ENCODE measurements at regions not wholly inside any gene's neighbourhood (a gene's known extent, or its start where the extent isn't known, plus 50 kb on each side); places are given as distances from the start of the nearest gene placed in this dataset.

- Histone ChIP-seq H3K27me3 (replicated peaks; ENCODE audit: control insufficient read depth, insufficient read depth, low read length) (no peaks in the 10 kb centered on the region), H3K4me3 (ENCODE audit: low read depth, low read length) (no peak overlapping the region), H3K36me3 (ENCODE audit: control insufficient read depth, insufficient read depth, low read length) (no peaks in the 10 kb centered on the region), H3K9me3 (no peaks in the 10 kb centered on the region), H3K4me1 (no peaks in the 10 kb centered on the region)
- no peak overlapping the region for H3K27ac Mint-ChIP-seq (ENCODE audit: unreplicated experiment)
- ChIA-PET POLR2A (no interaction called here), CTCF (no interaction called here)
- no peak overlapping the region for H3K4me3 Mint-ChIP-seq (ENCODE audit: unreplicated experiment)
- peaks cover 23% of the 10 kb centered on the region for H3K27me3 Mint-ChIP-seq (ENCODE audit: insufficient read depth, unreplicated experiment)
- intact Hi-C loops (cut with micrococcal nuclease; ENCODE audit: unreplicated experiment): no loop called here
- DNase-seq: no peak
- no peak for TF ChIP-seq CTCF (IDR thresholded peaks at IDR 0.05; ENCODE audit: insufficient read depth in 1 of 2, low read depth in 1 of 2, low read length in 1 of 2, severe bottlenecking in 1 of 2, unreplicated experiment in 1 of 2)
- H3K4me1 Mint-ChIP-seq (ENCODE audit: low read depth, unreplicated experiment): no peaks in the 10 kb centered on the region
- BruUV-seq (replicated peaks): no TSS peak
- no peaks in the 10 kb centered on the region for H3K9me3 Mint-ChIP-seq (ENCODE audit: unreplicated experiment)
- H3K36me3 Mint-ChIP-seq (ENCODE audit: insufficient read depth, unreplicated experiment): no peaks in the 10 kb centered on the region
These were observed 670.3 kb upstream of the HS6ST1 start for GRCh38 chr2:128988967-128989366.

- H3K27me3 Mint-ChIP-seq (ENCODE audit: insufficient read depth, unreplicated experiment): peaks cover 31% of the 10 kb centered on the region
- Histone ChIP-seq H3K4me1 (no peaks in the 10 kb centered on the region), H3K36me3 (ENCODE audit: control insufficient read depth, insufficient read depth, low read length) (no peaks in the 10 kb centered on the region), H3K27me3 (replicated peaks; ENCODE audit: control insufficient read depth, insufficient read depth, low read length) (no peaks in the 10 kb centered on the region), H3K4me3 (ENCODE audit: low read depth, low read length) (no peak overlapping the region), H3K9me3 (no peaks in the 10 kb centered on the region)
- no peak overlapping the region for H3K4me3 Mint-ChIP-seq (ENCODE audit: unreplicated experiment)
- no peak for DNase-seq
- POLR2A ChIA-PET: no interaction called here
- CTCF ChIA-PET: no interaction called here
- H3K27ac Mint-ChIP-seq (ENCODE audit: unreplicated experiment): no peak overlapping the region
- intact Hi-C loops (cut with micrococcal nuclease; ENCODE audit: unreplicated experiment): no loop called here
- H3K4me1 Mint-ChIP-seq (ENCODE audit: low read depth, unreplicated experiment): no peaks in the 10 kb centered on the region
- no peaks in the 10 kb centered on the region for H3K36me3 Mint-ChIP-seq (ENCODE audit: insufficient read depth, unreplicated experiment)
- BruUV-seq (replicated peaks): no TSS peak
- no peak for TF ChIP-seq CTCF (IDR thresholded peaks at IDR 0.05; ENCODE audit: insufficient read depth in 1 of 2, low read depth in 1 of 2, low read length in 1 of 2, severe bottlenecking in 1 of 2, unreplicated experiment in 1 of 2)
- no peaks in the 10 kb centered on the region for H3K9me3 Mint-ChIP-seq (ENCODE audit: unreplicated experiment)
These were observed 676.4 kb upstream of the HS6ST1 start for GRCh38 chr2:128995086-128995485.

DNA sequence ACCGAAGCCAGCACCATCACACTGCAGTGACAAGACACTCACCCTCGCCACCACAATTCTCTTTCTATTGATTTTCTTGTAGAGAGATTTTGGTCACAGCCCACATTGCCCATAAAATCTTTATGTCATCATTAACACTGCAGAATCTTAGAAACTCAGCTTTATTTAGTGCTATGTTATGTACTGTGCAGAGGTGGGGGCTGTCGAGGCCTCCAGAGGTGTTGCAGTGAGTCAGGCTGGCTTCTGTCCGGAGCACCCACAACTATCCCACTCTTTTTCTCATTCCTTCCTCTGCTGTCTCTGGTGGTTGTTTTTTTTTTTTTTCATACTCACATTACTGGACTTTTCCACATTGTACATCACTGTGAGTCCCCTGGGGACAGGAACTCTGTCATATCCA is 677.4 kb upstream of the HS6ST1 start:
- H3K27me3 Mint-ChIP-seq (ENCODE audit: insufficient read depth, unreplicated experiment): peaks cover 29% of the 10 kb centered on the region
- Histone ChIP-seq H3K4me1 (no peaks in the 10 kb centered on the region), H3K9me3 (no peaks in the 10 kb centered on the region), H3K4me3 (ENCODE audit: low read depth, low read length) (no peak overlapping the region), H3K27me3 (replicated peaks; ENCODE audit: control insufficient read depth, insufficient read depth, low read length) (no peaks in the 10 kb centered on the region), H3K36me3 (ENCODE audit: control insufficient read depth, insufficient read depth, low read length) (no peaks in the 10 kb centered on the region)
- intact Hi-C loops (cut with micrococcal nuclease; ENCODE audit: unreplicated experiment): no loop called here
- no peaks in the 10 kb centered on the region for H3K4me1 Mint-ChIP-seq (ENCODE audit: low read depth, unreplicated experiment)
- H3K9me3 Mint-ChIP-seq (ENCODE audit: unreplicated experiment): no peaks in the 10 kb centered on the region
- POLR2A ChIA-PET: no interaction called here
- H3K4me3 Mint-ChIP-seq (ENCODE audit: unreplicated experiment): no peak overlapping the region
- H3K27ac Mint-ChIP-seq (ENCODE audit: unreplicated experiment): no peak overlapping the region
- CTCF ChIA-PET: interaction anchor here (0.7 kb wide), 1 partner anchor 459 kb away, joined by 3 read pairs; no protein-coding TSS in a partner anchor
- no peak for DNase-seq
- no peaks in the 10 kb centered on the region for H3K36me3 Mint-ChIP-seq (ENCODE audit: insufficient read depth, unreplicated experiment)
- BruUV-seq (replicated peaks): no TSS peak
- TF ChIP-seq CTCF (IDR thresholded peaks at IDR 0.05; ENCODE audit: insufficient read depth in 1 of 2, low read depth in 1 of 2, low read length in 1 of 2, severe bottlenecking in 1 of 2, unreplicated experiment in 1 of 2): no peak

Data from Caco-2 (cell line).